NB4 (cell line): ENCODE measurements at regions not wholly inside any gene's neighbourhood (a gene's known extent, or its start where the extent isn't known, plus 50 kb on each side); places are given as distances from the start of the nearest gene placed in this dataset.

Experiments used
- DNase-seq: peaks from one replicate; pipeline ENCODE4 v3.0.0; 2010; ENCODE audit warnings: low read depth
- H3K4me3 ChIP-seq: one replicate; pipeline ENCODE4 v1.5.1; 2011; ENCODE audit warnings: mild to moderate bottlenecking, low read depth, low read length, moderate library complexity
- MAX ChIP-seq: IDR thresholded peaks from 2 replicates; pipeline ENCODE4 v1.6.1; 2011; ENCODE audit warnings: low read depth, low read length
- MYC ChIP-seq: IDR thresholded peaks from 2 replicates; pipeline ENCODE4 v1.6.1; 2011; ENCODE audit warnings: low read depth, low read length
- POLR2A ChIP-seq: IDR thresholded peaks from 2 replicates; pipeline ENCODE4 v1.6.1; 2011; ENCODE audit warnings: mild to moderate bottlenecking; ENCODE audit not compliant: insufficient read length; ENCODE audit errors: extremely low read depth
- TF ChIP-seq, protein P1 (sequence below): IDR thresholded peaks from one replicate; pipeline ENCODE4 v1.5.1; 2012; ENCODE audit warnings: low read depth, low read length

DNA sequence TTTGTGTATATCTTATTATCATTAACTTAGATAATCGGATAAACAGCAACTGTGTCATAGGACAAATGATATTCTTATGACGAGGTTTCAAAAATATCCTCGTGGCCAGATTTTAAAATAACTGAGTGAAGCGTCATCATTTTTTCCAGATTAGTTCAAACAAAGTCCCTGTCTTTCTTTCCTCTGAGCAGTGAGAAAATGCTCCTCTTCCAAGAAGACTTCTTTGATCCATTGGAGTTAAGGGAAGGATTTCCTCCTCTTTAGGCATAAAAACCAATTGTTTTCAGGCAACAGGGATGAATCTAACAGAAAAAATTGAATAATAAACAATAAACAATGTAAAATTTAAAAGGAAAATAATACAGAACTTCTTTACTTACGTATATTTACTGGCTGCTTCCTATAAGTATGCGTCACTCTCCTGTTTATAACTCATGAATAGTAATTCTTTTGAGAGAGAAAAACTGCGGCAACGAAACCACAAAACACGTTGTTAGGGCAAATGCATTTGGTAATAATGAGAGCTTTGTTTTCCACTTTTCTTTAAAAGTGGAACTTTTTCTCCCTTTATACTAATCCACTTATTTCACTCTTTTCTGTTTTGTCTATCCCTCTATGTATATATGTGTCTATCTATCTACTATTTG, 419.4 kb upstream of the ONECUT1 start:
- DNase-seq, result no peak
- H3K4me3 ChIP-seq, result no peak overlapping the region
- no peak for TF ChIP-seq MAX
- no peak for TF ChIP-seq MYC
- TF ChIP-seq POLR2A, result no peak
- TF ChIP-seq, protein P1, sequence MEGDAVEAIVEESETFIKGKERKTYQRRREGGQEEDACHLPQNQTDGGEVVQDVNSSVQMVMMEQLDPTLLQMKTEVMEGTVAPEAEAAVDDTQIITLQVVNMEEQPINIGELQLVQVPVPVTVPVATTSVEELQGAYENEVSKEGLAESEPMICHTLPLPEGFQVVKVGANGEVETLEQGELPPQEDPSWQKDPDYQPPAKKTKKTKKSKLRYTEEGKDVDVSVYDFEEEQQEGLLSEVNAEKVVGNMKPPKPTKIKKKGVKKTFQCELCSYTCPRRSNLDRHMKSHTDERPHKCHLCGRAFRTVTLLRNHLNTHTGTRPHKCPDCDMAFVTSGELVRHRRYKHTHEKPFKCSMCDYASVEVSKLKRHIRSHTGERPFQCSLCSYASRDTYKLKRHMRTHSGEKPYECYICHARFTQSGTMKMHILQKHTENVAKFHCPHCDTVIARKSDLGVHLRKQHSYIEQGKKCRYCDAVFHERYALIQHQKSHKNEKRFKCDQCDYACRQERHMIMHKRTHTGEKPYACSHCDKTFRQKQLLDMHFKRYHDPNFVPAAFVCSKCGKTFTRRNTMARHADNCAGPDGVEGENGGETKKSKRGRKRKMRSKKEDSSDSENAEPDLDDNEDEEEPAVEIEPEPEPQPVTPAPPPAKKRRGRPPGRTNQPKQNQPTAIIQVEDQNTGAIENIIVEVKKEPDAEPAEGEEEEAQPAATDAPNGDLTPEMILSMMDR, result no peak

DNA sequence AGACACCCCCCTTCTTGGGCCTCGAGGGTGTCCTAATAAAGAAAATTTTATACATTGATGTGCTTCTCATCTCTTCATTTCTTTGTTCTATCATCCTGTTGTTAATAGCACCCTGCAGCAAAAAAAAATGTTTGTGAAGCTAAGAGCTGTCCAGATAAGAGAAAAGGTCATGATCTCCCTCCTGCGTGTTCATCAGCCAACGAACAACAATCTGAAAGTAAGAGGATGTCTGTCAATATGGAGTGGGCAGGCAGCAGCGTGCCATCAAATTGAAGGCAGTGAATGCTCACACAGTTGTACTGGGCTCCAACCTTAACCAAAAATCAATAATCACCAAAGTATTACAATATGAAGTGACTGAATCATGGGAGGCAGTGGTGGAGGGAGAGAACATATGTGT, 418.6 kb upstream of the ONECUT1 start:
- no peak for DNase-seq
- H3K4me3 ChIP-seq, result no peak overlapping the region
- TF ChIP-seq MYC, result no peak

DNA sequence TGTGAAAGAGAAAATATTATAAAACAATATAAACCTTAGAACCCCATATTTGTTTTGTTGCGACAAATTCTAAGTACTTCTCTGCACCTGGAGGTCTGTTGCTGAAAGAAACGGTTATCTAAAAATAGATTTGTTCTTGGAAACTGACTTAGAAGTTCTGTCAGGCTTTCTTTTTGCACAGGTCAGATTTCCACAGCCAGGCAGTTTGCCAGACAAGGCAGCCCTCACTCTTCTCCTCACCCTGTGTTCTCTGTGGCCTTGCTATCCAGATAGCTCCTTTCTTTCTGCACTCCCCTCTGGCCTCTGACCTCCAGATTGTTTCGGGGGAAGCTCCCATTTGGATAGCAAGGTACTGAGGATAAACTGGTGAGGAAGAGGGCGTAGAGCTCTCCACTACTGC, 413.3 kb upstream of the ONECUT1 start:
- TF ChIP-seq MYC, result no peak
- TF ChIP-seq, protein P1, result no peak
- no peak for TF ChIP-seq POLR2A
- no peak for TF ChIP-seq MAX
- H3K4me3 ChIP-seq, result no peak overlapping the region
- no peak for DNase-seq

DNA sequence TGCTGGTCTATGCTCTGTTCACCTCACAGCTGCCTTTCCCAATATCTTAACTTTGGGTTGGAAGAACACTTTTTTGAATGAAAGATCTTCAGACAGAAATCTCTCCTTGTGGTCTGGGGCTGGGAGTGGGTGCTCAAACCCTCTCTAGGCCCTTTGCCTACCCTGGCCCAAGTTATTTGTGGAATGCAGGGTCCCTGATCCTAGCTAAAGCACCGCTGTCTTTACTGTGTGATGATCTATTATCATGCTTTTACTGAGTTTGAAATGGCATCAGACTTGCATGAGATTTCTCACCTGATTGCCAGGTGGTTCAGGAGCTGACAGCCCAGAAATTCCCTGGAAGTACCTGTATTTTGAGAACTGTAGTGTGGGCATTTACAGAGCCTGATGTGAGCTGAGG, 412.7 kb upstream of the ONECUT1 start:
- TF ChIP-seq, protein P1, result no peak
- TF ChIP-seq MYC, result no peak
- no peak for TF ChIP-seq POLR2A
- TF ChIP-seq MAX, result no peak
- no peak for DNase-seq
- H3K4me3 ChIP-seq, result no peak overlapping the region

DNA sequence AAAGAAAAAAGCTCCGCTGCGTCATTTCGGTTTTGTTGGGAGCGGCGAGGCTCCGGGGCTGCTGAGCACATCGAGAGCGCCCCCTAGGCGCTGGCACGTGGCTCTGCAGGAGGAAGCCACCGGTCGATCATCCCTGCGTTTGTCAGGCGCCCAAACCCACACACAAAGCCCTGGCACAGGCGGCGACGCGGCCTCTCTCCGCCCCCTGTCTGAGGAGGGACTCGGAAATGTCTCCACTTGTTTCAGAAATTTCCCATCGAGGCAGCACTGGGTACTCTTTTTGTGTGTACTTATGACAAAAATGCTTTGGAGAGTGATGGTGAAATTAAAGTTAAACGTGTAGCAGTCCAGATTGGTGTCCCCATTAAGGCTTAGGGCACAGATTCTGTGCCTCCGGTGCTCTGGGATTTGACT, 407.3 kb upstream of the ONECUT1 start:
- no peak overlapping the region for H3K4me3 ChIP-seq
- peak; percentile 68 for DNase-seq
- TF ChIP-seq MAX (peak; percentile 99), POLR2A (no peak), MYC (peak; percentile 87)
- TF ChIP-seq, protein P1, result peak; percentile 91

GRCh38 chr15:53196788-53197187, 406.7 kb upstream of the ONECUT1 start:
- TF ChIP-seq MAX (no peak), MYC (no peak), POLR2A (no peak)
- TF ChIP-seq, protein P1, result no peak
- H3K4me3 ChIP-seq, result no peak overlapping the region
- DNase-seq, result no peak
